ENCODE measurements at regions not wholly inside any gene's neighbourhood (a gene's known extent, or its start where the extent isn't known, plus 50 kb on each side); places are given as distances from the start of the nearest gene placed in this dataset.

GRCh38 chr1:57748719-57749118 is 324.9 kb upstream of the DAB1 start:
- Mint-ChIP-seq H3K9me3 (no peaks in the 10 kb centered on the region), H3K4me3 (no peak overlapping the region), H3K27ac (no peak overlapping the region), H3K27me3 (no peaks in the 10 kb centered on the region), H3K36me3 (no peaks in the 10 kb centered on the region), H3K4me1 (no peaks in the 10 kb centered on the region)

GRCh38 chr1:57747818-57748217 is 324.0 kb upstream of the DAB1 start:
- Mint-ChIP-seq H3K9me3 (no peaks in the 10 kb centered on the region), H3K27me3 (no peaks in the 10 kb centered on the region), H3K4me1 (no peaks in the 10 kb centered on the region), H3K4me3 (no peak overlapping the region), H3K36me3 (no peaks in the 10 kb centered on the region), H3K27ac (no peak overlapping the region)

DNA sequence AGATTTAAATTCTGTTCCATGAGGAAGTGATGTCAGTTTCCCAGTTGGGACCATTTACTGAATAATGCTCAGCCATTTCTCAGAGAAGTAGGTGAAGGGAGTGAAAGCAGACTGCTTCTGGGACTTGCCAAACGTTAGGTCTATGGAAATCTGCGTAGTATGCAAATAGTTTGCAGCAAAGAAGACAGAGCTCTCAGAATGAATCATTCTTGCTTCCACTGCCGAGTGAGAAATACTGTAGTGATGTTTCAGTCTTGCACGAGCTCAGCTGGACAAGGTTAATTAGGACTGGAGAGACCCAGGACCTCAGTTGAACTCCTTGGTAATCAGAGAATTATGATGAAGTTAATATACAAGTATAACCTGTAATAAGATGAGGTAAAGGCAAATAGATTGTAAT is 317.7 kb upstream of the DAB1 start:
- Mint-ChIP-seq H3K36me3 (no peaks in the 10 kb centered on the region), H3K27ac (no peak overlapping the region), H3K9me3 (no peaks in the 10 kb centered on the region), H3K27me3 (no peaks in the 10 kb centered on the region), H3K4me1 (no peaks in the 10 kb centered on the region), H3K4me3 (no peak overlapping the region)

- no peaks in the 10 kb centered on the region for H3K36me3 Mint-ChIP-seq
Observed at GRCh38 chr1:57736940-57737339, 313.1 kb upstream of the DAB1 start.

GRCh38 chr1:57729181-57729580 is 305.3 kb upstream of the DAB1 start:
- Mint-ChIP-seq H3K9me3 (no peaks in the 10 kb centered on the region), H3K4me1 (no peaks in the 10 kb centered on the region), H3K4me3 (no peak overlapping the region), H3K36me3 (no peaks in the 10 kb centered on the region), H3K27ac (no peak overlapping the region), H3K27me3 (no peaks in the 10 kb centered on the region)

More at GRCh38 chr1:57736940-57737339, 313.1 kb upstream of the DAB1 start:
- no peak overlapping the region for H3K27ac Mint-ChIP-seq
- H3K27me3 Mint-ChIP-seq, result no peaks in the 10 kb centered on the region
- no peaks in the 10 kb centered on the region for H3K9me3 Mint-ChIP-seq
- H3K4me3 Mint-ChIP-seq, result no peak overlapping the region
- H3K4me1 Mint-ChIP-seq, result no peaks in the 10 kb centered on the region

DNA sequence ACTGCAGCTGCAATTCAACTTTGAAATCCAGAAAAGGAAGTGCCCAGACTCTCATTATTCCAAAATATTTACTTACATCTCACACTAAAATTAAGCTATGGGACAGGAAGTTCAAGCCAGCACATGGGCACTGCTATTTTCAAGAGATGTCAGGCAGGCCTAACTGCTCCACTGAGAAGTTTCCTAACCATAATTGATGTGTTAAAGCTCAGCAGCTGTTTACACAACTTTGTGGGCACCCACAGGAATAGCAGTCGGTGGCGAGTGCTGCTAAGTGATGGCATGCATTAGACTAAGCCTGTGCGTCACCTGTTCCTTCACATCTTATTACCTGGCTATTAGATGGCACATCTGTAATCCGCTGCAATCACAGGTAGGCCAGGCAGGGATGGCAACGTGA is 303.3 kb upstream of the DAB1 start:
- no peak overlapping the region for H3K4me3 Mint-ChIP-seq
- H3K27me3 Mint-ChIP-seq, result no peaks in the 10 kb centered on the region
- no peak overlapping the region for H3K27ac Mint-ChIP-seq
- no peaks in the 10 kb centered on the region for H3K4me1 Mint-ChIP-seq
- no peaks in the 10 kb centered on the region for H3K36me3 Mint-ChIP-seq
- no peaks in the 10 kb centered on the region for H3K9me3 Mint-ChIP-seq

- Mint-ChIP-seq H3K4me3 (no peak overlapping the region), H3K9me3 (no peaks in the 10 kb centered on the region), H3K36me3 (no peaks in the 10 kb centered on the region), H3K4me1 (no peaks in the 10 kb centered on the region), H3K27me3 (no peaks in the 10 kb centered on the region), H3K27ac (no peak overlapping the region)
Observed at GRCh38 chr1:57725318-57725717, 301.5 kb upstream of the DAB1 start.

GRCh38 chr1:57724535-57724934 is 300.7 kb upstream of the DAB1 start:
- Mint-ChIP-seq H3K27me3 (no peaks in the 10 kb centered on the region), H3K27ac (no peak overlapping the region), H3K36me3 (no peaks in the 10 kb centered on the region), H3K4me3 (no peak overlapping the region), H3K4me1 (no peaks in the 10 kb centered on the region), H3K9me3 (no peaks in the 10 kb centered on the region)

GRCh38 chr1:57722285-57722978 is 298.6 kb upstream of the DAB1 start:
- H3K27me3 Mint-ChIP-seq, result no peaks in the 10 kb centered on the region
- H3K4me3 Mint-ChIP-seq, result no peak overlapping the region
- H3K4me1 Mint-ChIP-seq, result no peaks in the 10 kb centered on the region
- no peaks in the 10 kb centered on the region for H3K36me3 Mint-ChIP-seq
- no peaks in the 10 kb centered on the region for H3K9me3 Mint-ChIP-seq
- H3K27ac Mint-ChIP-seq, result no peak overlapping the region

- no peak overlapping the region for H3K4me3 Mint-ChIP-seq
- H3K4me1 Mint-ChIP-seq, result no peaks in the 10 kb centered on the region
- no peak overlapping the region for H3K27ac Mint-ChIP-seq
- H3K9me3 Mint-ChIP-seq, result no peaks in the 10 kb centered on the region
- no peaks in the 10 kb centered on the region for H3K27me3 Mint-ChIP-seq
- H3K36me3 Mint-ChIP-seq, result no peaks in the 10 kb centered on the region
Observed at GRCh38 chr1:57721001-57721400, 297.1 kb upstream of the DAB1 start.

DNA sequence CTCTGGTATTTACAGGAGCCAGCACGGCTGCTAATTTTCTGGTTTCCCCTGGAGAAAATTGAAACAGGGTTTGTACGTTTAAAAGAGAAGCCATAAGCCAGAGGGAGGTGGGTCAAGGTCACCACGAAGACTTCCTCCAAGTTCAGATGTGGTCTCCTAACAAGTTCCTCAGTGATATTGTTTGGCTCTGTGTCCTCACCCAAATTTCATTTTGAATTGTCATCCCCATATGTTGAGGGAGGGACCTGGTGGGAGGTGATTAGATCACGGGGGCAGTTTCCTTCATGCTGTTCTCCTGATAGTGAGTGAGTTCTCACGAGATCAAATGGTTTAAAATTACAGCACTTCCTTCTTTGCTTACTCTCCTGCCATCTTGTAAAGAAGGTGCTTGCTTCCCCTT is 295.4 kb upstream of the DAB1 start:
- H3K4me3 Mint-ChIP-seq, result no peak overlapping the region
- no peaks in the 10 kb centered on the region for H3K4me1 Mint-ChIP-seq
- no peaks in the 10 kb centered on the region for H3K9me3 Mint-ChIP-seq
- H3K27ac Mint-ChIP-seq, result no peak overlapping the region
- no peaks in the 10 kb centered on the region for H3K36me3 Mint-ChIP-seq
- peaks cover 3% of the 10 kb centered on the region for H3K27me3 Mint-ChIP-seq

- Mint-ChIP-seq H3K27me3 (peaks cover 3% of the 10 kb centered on the region), H3K9me3 (no peaks in the 10 kb centered on the region), H3K4me3 (no peak overlapping the region), H3K36me3 (no peaks in the 10 kb centered on the region), H3K4me1 (no peaks in the 10 kb centered on the region), H3K27ac (no peak overlapping the region)
Observed at GRCh38 chr1:57713501-57713900, 289.6 kb upstream of the DAB1 start.

GRCh38 chr1:57712846-57713245 is 289.0 kb upstream of the DAB1 start:
- Mint-ChIP-seq H3K27ac (no peak overlapping the region), H3K4me3 (no peak overlapping the region), H3K4me1 (no peaks in the 10 kb centered on the region), H3K36me3 (no peaks in the 10 kb centered on the region), H3K27me3 (peaks cover 3% of the 10 kb centered on the region), H3K9me3 (no peaks in the 10 kb centered on the region)

DNA sequence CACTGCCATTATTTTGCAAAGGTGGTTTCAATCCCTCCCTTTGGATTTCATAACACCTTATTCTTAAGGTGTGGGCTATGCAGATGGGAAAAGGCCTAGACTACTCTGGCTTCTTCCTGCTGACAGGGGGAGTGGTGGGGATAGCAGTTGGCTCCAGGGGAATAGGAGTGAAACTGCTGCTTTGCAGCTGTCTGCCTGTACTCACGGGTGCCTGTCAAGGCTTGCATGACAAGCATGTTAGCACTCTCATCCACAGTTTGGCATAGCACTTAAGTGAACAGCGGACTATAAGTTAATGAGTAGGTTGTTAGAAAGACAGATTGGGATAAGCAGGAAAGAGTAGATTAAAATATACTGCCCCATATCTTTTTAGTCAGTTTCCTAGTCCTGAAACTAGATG is 287.5 kb upstream of the DAB1 start:
- no peaks in the 10 kb centered on the region for H3K36me3 Mint-ChIP-seq
- no peak overlapping the region for H3K27ac Mint-ChIP-seq
- peaks cover 5% of the 10 kb centered on the region for H3K9me3 Mint-ChIP-seq
- H3K4me3 Mint-ChIP-seq, result no peak overlapping the region
- no peaks in the 10 kb centered on the region for H3K4me1 Mint-ChIP-seq
- H3K27me3 Mint-ChIP-seq, result peaks cover 4% of the 10 kb centered on the region

- no peak overlapping the region for H3K4me3 Mint-ChIP-seq
- H3K4me1 Mint-ChIP-seq, result no peaks in the 10 kb centered on the region
- no peak overlapping the region for H3K27ac Mint-ChIP-seq
Observed at GRCh38 chr1:57707631-57708030, 283.8 kb upstream of the DAB1 start.

DNA sequence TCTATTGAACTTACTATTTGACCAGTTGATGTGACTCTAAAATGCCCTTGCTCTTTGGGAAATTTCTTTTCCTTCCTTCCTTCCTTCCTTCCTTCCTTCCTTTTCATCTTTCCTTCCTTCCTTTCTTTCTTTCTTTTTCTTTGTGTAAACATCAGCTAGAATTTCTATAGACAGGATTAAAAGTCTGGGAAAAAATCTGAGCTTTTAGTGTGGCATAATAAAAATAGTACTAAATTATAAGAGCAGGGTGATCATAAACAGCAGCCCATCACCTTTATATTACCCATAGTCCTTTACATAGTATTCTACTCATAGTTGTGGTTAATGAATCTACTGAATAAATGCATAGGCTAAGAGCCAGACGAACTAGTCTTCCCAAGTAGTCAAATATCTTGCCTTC is 281.0 kb upstream of the DAB1 start:
- H3K4me3 Mint-ChIP-seq, result no peak overlapping the region
- H3K36me3 Mint-ChIP-seq, result no peaks in the 10 kb centered on the region
- H3K9me3 Mint-ChIP-seq, result peaks cover 9% of the 10 kb centered on the region
- H3K27ac Mint-ChIP-seq, result no peak overlapping the region
- H3K27me3 Mint-ChIP-seq, result peaks cover 1% of the 10 kb centered on the region
- H3K4me1 Mint-ChIP-seq, result no peaks in the 10 kb centered on the region

More at GRCh38 chr1:57707631-57708030, 283.8 kb upstream of the DAB1 start:
- no peaks in the 10 kb centered on the region for H3K36me3 Mint-ChIP-seq
- H3K9me3 Mint-ChIP-seq, result peaks cover 5% of the 10 kb centered on the region
- peaks cover 1% of the 10 kb centered on the region for H3K27me3 Mint-ChIP-seq

DNA sequence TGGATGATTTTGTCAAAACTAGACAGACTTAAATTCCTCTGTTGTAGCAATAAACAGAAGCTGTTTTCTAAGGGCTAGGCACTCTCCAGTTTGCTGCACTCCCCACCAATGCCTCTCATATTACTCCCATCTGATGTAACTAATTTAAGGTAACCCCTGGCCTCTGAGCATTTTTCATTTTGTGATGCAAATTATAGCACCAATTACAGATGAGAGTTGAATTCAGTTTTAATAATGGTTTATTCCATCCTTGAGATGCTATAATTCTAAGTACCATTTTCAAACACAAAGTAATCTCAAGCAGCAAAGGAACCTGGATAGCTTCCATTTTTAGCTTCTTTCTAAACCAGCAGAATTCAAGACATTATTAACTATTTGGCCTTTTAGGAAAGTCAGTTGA is 280.4 kb upstream of the DAB1 start:
- H3K36me3 Mint-ChIP-seq, result no peaks in the 10 kb centered on the region
- H3K27me3 Mint-ChIP-seq, result peaks cover 3% of the 10 kb centered on the region
- no peak overlapping the region for H3K27ac Mint-ChIP-seq
- H3K4me1 Mint-ChIP-seq, result no peaks in the 10 kb centered on the region
- no peak overlapping the region for H3K4me3 Mint-ChIP-seq
- H3K9me3 Mint-ChIP-seq, result peaks cover 9% of the 10 kb centered on the region
